VCaP (cell line): ENCODE measurements at regions not wholly inside any gene's neighbourhood (a gene's known extent, or its start where the extent isn't known, plus 50 kb on each side); places are given as distances from the start of the nearest gene placed in this dataset.

ENCODE experiments used
- H3K27ac ChIP-seq: fragments of 450-650 bp; 2 replicates; pipeline ENCODE4 v1.5.1; 2017
- TF ChIP-seq, protein P1 (sequence below): fragments of 450-650 bp; conservative IDR thresholded peaks from 2 replicates; pipeline ENCODE4 v1.5.1; 2017; ENCODE audit warnings: mild to moderate bottlenecking, moderate library complexity

GRCh38 chr5:82827651-82828050 lies 249.5 kb downstream of the TMEM167A start:
- TF ChIP-seq, protein P1, sequence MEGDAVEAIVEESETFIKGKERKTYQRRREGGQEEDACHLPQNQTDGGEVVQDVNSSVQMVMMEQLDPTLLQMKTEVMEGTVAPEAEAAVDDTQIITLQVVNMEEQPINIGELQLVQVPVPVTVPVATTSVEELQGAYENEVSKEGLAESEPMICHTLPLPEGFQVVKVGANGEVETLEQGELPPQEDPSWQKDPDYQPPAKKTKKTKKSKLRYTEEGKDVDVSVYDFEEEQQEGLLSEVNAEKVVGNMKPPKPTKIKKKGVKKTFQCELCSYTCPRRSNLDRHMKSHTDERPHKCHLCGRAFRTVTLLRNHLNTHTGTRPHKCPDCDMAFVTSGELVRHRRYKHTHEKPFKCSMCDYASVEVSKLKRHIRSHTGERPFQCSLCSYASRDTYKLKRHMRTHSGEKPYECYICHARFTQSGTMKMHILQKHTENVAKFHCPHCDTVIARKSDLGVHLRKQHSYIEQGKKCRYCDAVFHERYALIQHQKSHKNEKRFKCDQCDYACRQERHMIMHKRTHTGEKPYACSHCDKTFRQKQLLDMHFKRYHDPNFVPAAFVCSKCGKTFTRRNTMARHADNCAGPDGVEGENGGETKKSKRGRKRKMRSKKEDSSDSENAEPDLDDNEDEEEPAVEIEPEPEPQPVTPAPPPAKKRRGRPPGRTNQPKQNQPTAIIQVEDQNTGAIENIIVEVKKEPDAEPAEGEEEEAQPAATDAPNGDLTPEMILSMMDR, result no peak
- no peak overlapping the region for H3K27ac ChIP-seq

DNA sequence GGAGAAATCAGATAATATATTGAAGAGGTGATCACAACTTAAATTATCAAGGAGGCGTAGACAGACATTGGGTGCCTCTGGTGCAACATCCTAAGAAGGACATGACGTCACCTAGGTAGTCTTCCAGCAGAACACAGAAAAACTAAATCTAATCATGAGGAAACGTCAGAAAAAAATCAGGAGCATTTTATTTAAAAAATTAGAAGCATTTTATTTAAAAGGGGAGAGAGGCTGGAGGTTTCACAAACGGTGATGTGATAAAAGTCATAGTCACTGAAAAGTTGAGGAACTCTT lies 254.6 kb downstream of the TMEM167A start:
- TF ChIP-seq, protein P1, result no peak
- no peak overlapping the region for H3K27ac ChIP-seq

- TF ChIP-seq, protein P1, result no peak
- no peak overlapping the region for H3K27ac ChIP-seq
Measured at GRCh38 chr5:82821846-82822633, 255.2 kb downstream of the TMEM167A start.

- TF ChIP-seq, protein P1, result no peak
- H3K27ac ChIP-seq, result no peak overlapping the region
Measured at GRCh38 chr5:82820961-82821845, 256.0 kb downstream of the TMEM167A start.

DNA sequence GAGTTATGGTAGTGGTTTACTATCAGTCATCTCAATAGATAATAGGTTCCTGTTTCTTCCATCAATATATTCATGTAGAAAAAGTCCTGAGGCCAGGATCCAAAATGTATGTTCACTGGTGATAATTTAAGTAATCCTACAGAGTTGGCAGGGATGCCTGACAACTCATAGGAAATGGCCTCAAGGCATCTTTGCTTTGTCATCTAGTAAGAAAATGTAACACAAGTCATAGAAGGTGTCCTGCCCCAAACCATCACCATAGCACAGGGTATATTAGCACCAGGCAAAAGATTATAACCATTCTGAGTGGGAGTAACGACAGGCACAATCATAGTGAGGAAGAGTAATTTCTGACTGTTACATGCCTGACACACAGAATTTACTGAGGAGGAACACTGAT lies 257.0 kb downstream of the TMEM167A start:
- no peak overlapping the region for H3K27ac ChIP-seq
- TF ChIP-seq, protein P1, result no peak

DNA sequence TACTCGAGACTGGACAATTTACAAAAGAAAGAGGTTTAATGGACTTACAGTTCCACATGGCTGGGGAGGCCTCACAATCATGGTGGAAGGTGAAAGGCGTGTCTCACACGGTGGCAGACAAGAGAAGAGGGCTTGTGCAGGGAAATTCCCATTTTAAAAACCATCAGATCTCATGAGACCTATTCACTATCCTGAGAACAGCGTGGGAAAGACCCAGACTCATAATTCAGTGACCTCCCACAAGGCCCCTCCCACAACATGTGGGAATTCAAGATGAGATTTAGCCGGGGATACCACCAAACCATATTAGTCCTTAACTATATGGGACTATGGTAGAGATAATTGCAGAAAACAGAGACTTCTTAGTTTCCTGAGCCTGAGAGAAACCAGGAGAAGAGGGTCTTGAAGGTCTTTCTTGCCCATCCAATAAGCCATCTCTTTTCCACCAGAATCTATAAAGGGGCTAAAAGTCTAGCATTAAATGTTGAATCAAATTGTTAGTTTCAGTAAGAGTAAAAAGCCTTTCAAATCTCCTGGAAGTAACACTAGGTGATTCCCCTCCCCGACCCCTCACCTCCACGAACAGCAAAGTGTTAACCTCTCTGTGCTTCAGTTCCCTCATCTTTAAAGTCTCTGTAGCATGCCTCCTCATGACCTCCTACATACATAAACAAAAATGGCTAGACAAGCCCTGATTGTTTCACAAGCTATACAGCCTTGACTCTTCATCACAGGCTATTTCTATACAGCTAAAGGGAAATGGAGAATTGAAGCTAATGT lies 259.1 kb downstream of the TMEM167A start:
- TF ChIP-seq, protein P1, result no peak
- H3K27ac ChIP-seq, result no peak overlapping the region

DNA sequence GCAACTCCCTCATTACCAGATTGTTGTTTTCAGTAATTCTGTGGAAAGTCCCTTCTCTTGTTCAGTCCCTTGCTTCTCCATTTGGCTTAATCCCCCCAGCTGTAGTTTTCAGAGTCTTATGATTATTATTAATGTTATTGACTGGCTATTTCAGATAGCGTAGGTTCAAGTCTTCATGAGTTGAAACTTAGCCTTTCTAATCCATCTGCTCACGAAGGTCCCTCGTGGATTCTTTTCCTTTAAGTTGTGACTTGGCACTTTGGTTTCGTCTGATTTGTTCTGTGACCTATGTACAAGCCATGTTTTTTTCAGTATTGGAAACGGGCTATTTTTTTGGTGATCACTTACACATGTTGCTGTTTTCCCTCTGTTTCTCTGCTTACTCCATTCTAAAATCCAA lies 260.3 kb downstream of the TMEM167A start:
- H3K27ac ChIP-seq, result no peak overlapping the region
- TF ChIP-seq, protein P1, result no peak
